ENCODE measurements at regions not wholly inside any gene's neighbourhood (a gene's known extent, or its start where the extent isn't known, plus 50 kb on each side); places are given as distances from the start of the nearest gene placed in this dataset.

GRCh38 chr1:189764391-189765320 is 713.0 kb downstream of the BRINP3 start:
- Histone ChIP-seq H3K9ac (ENCODE audit: low read depth, low read length) (no peak overlapping the region), H3K27ac (ENCODE audit: low read length) (no peak overlapping the region), H3K36me3 (ENCODE audit: insufficient read depth, low read length) (no peaks in the 10 kb centered on the region), H3K27me3 (ENCODE audit: insufficient read depth, low read length, poor library complexity) (no peaks in the 10 kb centered on the region), H3K4me1 (ENCODE audit: insufficient read depth, low read length) (no peaks in the 10 kb centered on the region), H3K79me2 (ENCODE audit: insufficient read depth, low read length) (no peaks in the 10 kb centered on the region), H3K9me3 (ENCODE audit: insufficient read depth, low read length, severe bottlenecking) (no peaks in the 10 kb centered on the region), H3K4me2 (ENCODE audit: insufficient read depth, low read length) (no peak overlapping the region), H4K20me1 (ENCODE audit: insufficient read depth, low read length) (no peaks in the 10 kb centered on the region), H2AFZ (ENCODE audit: low read depth, low read length) (no peak overlapping the region), H3K4me3 (ENCODE audit: low read depth in 1 of 2, low read length in 2 of 2) (no peak overlapping the region)
- TF ChIP-seq CTCF (IDR thresholded peaks at IDR 0.05; ENCODE audit: borderline replicate concordance, extremely low read depth, low read length, poor library complexity, severe bottlenecking) (no peak), EZH2 (IDR thresholded peaks at IDR 0.05; ENCODE audit: borderline replicate concordance, low read depth, low read length, severe bottlenecking) (no peak)
- DNase-seq (no peak), ATAC-seq (ENCODE audit: insufficient read depth, low read depth) (no peak)

- ATAC-seq (ENCODE audit: insufficient read depth, low read depth): no peak
- Histone ChIP-seq H3K27me3 (ENCODE audit: insufficient read depth, low read length, poor library complexity) (no peaks in the 10 kb centered on the region), H3K27ac (ENCODE audit: low read length) (no peak overlapping the region), H4K20me1 (ENCODE audit: insufficient read depth, low read length) (no peaks in the 10 kb centered on the region), H3K4me1 (ENCODE audit: insufficient read depth, low read length) (no peaks in the 10 kb centered on the region), H2AFZ (ENCODE audit: low read depth, low read length) (no peak overlapping the region), H3K4me2 (ENCODE audit: insufficient read depth, low read length) (no peak overlapping the region), H3K9me3 (ENCODE audit: insufficient read depth, low read length, severe bottlenecking) (no peaks in the 10 kb centered on the region), H3K79me2 (ENCODE audit: insufficient read depth, low read length) (no peaks in the 10 kb centered on the region), H3K9ac (ENCODE audit: low read depth, low read length) (no peak overlapping the region), H3K4me3 (ENCODE audit: low read depth in 1 of 2, low read length in 2 of 2) (no peak overlapping the region), H3K36me3 (ENCODE audit: insufficient read depth, low read length) (no peaks in the 10 kb centered on the region)
- DNase-seq: no peak
- TF ChIP-seq EZH2 (IDR thresholded peaks at IDR 0.05; ENCODE audit: borderline replicate concordance, low read depth, low read length, severe bottlenecking) (no peak), CTCF (IDR thresholded peaks at IDR 0.05; ENCODE audit: borderline replicate concordance, extremely low read depth, low read length, poor library complexity, severe bottlenecking) (no peak)
Observed at GRCh38 chr1:189769448-189769847, 708.2 kb downstream of the BRINP3 start.

- TF ChIP-seq CTCF (IDR thresholded peaks at IDR 0.05; ENCODE audit: borderline replicate concordance, extremely low read depth, low read length, poor library complexity, severe bottlenecking) (no peak), EZH2 (IDR thresholded peaks at IDR 0.05; ENCODE audit: borderline replicate concordance, low read depth, low read length, severe bottlenecking) (no peak)
- no peaks in the 10 kb centered on the region for H3K79me2 ChIP-seq (ENCODE audit: insufficient read depth, low read length)
- H3K36me3 ChIP-seq (ENCODE audit: insufficient read depth, low read length): no peaks in the 10 kb centered on the region
- H3K4me1 ChIP-seq (ENCODE audit: insufficient read depth, low read length): no peaks in the 10 kb centered on the region
- no peak for DNase-seq
- H2AFZ ChIP-seq (ENCODE audit: low read depth, low read length): no peak overlapping the region
- H3K4me2 ChIP-seq (ENCODE audit: insufficient read depth, low read length): no peak overlapping the region
- H3K9me3 ChIP-seq (ENCODE audit: insufficient read depth, low read length, severe bottlenecking): no peaks in the 10 kb centered on the region
- H4K20me1 ChIP-seq (ENCODE audit: insufficient read depth, low read length): no peaks in the 10 kb centered on the region
- no peak overlapping the region for H3K4me3 ChIP-seq (ENCODE audit: low read depth in 1 of 2, low read length in 2 of 2)
- no peak overlapping the region for H3K9ac ChIP-seq (ENCODE audit: low read depth, low read length)
- no peak overlapping the region for H3K27ac ChIP-seq (ENCODE audit: low read length)
- no peaks in the 10 kb centered on the region for H3K27me3 ChIP-seq (ENCODE audit: insufficient read depth, low read length, poor library complexity)
- no peak for ATAC-seq (ENCODE audit: insufficient read depth, low read depth)
Observed at GRCh38 chr1:189774721-189775287, 702.9 kb downstream of the BRINP3 start.
